CD14-positive monocyte (primary cell): ENCODE measurements at regions not wholly inside any gene's neighbourhood (a gene's known extent, or its start where the extent isn't known, plus 50 kb on each side); places are given as distances from the start of the nearest gene placed in this dataset.
A peak's percentile ranks its signal among the peaks of the same experiment; 100 is the strongest.

Experiments
- DNase-seq, 3 donors: peaks; one replicate each; pipeline ENCODE4 v3.0.0-alpha.2; 2011 to 2022
- H2AFZ ChIP-seq: 2 replicates; pipeline ENCODE4 v1.6.0; 2012; ENCODE audit warnings: mild to moderate bottlenecking, low read depth, low read length, inconsistent platforms; ENCODE audit not compliant: insufficient read depth, poor library complexity, severe bottlenecking
- H3K27ac ChIP-seq, 2 donors: 1 replicate in 1 of 2; 2 replicates in 1 of 2; pipeline ENCODE4 v1.5.1; 2012 to 2013; ENCODE audit warnings: low read length in 2 of 2, control low read depth in 1 of 2, inconsistent platforms in 1 of 2, low read depth in 1 of 2, mild to moderate bottlenecking in 1 of 2
- H3K27me3 ChIP-seq, 2 donors: one replicate each; pipeline versions ENCODE4 v1.6.0 to v1.6.1; 2011 to 2013; ENCODE audit warnings: low read length in 2 of 2; ENCODE audit not compliant: control insufficient read depth in 2 of 2, insufficient read depth in 2 of 2
- H3K36me3 ChIP-seq, 2 donors: replicated peaks in 1 of 2; 1 replicate in 1 of 2; 2 replicates in 1 of 2; pipeline versions ENCODE4 v1.5.1 to v1.6.1; 2012 to 2013; ENCODE audit warnings: low read length in 2 of 2, control low read depth in 1 of 2, inconsistent platforms in 1 of 2, mild to moderate bottlenecking in 1 of 2; ENCODE audit not compliant: insufficient read depth in 2 of 2, control insufficient read depth in 1 of 2
- H3K4me1 ChIP-seq, 2 donors: 1 replicate in 1 of 2; 2 replicates in 1 of 2; pipeline versions ENCODE4 v1.5.1 to v1.6.1; 2012 to 2013; ENCODE audit warnings: low read length in 2 of 2, control low read depth in 1 of 2, inconsistent platforms in 1 of 2, mild to moderate bottlenecking in 1 of 2, moderate library complexity in 1 of 2; ENCODE audit not compliant: insufficient read depth in 2 of 2, control insufficient read depth in 1 of 2
- H3K4me2 ChIP-seq: replicated peaks from 2 replicates; pipeline ENCODE3; 2012; ENCODE audit warnings: low read length, moderate library complexity, mild to moderate bottlenecking; ENCODE audit not compliant: poor library complexity, severe bottlenecking; ENCODE audit errors: extremely low read depth
- H3K4me3 ChIP-seq, 3 experiments: fragments of 200-600 bp in 1 of 3; sonication (generic) in 1 of 3; replicated peaks in 1 of 3; 1 replicate in 2 of 3; 2 replicates in 1 of 3; pipeline ENCODE4 v1.5.1; 2011 to 2013; ENCODE audit warnings: low read length in 3 of 3, mild to moderate bottlenecking in 3 of 3, control low read depth in 2 of 3, low read depth in 2 of 3, inconsistent platforms in 1 of 3, moderate library complexity in 1 of 3
- H3K79me2 ChIP-seq: 2 replicates; pipeline ENCODE4 v1.6.0; 2012; ENCODE audit warnings: mild to moderate bottlenecking, control low read depth, inconsistent platforms, low read length, moderate library complexity; ENCODE audit not compliant: insufficient read depth
- H3K9ac ChIP-seq: 2 replicates; pipeline ENCODE4 v1.6.0; 2017; ENCODE audit warnings: low read length, mild to moderate bottlenecking; ENCODE audit not compliant: insufficient read depth, poor library complexity, severe bottlenecking
- H3K9me3 ChIP-seq, 2 donors: replicated peaks in 1 of 2; 1 replicate in 1 of 2; 2 replicates in 1 of 2; pipeline versions ENCODE4 v1.5.1 to v1.6.1; 2012 to 2013; ENCODE audit warnings: low read length in 2 of 2, control low read depth in 1 of 2; ENCODE audit not compliant: control insufficient read depth in 1 of 2, insufficient read depth in 1 of 2
- H4K20me1 ChIP-seq: 2 replicates; pipeline ENCODE4 v1.6.0; 2012; ENCODE audit warnings: mild to moderate bottlenecking, low read length, control low read depth, moderate library complexity; ENCODE audit not compliant: insufficient read depth
- H3K27ac Mint-ChIP-seq, 7 donors: one replicate each; pipeline ENCODE4 v1.8.0; 2020; ENCODE audit warnings: mild to moderate bottlenecking in 7 of 7, mixed read lengths in 7 of 7, moderate library complexity in 6 of 7, inconsistent platforms in 2 of 7
- H3K27me3 Mint-ChIP-seq, 3 donors: one replicate each; pipeline ENCODE4 v1.8.0; 2021 to 2022; ENCODE audit warnings: low read depth in 3 of 3, mild to moderate bottlenecking in 3 of 3, mixed read lengths in 3 of 3, moderate library complexity in 3 of 3, inconsistent platforms in 1 of 3
- H3K36me3 Mint-ChIP-seq, 2 donors: one replicate each; pipeline ENCODE4 v1.8.0; 2020; ENCODE audit warnings: mixed read lengths in 2 of 2, inconsistent platforms in 1 of 2, mild to moderate bottlenecking in 1 of 2
- H3K4me1 Mint-ChIP-seq: one replicate; pipeline ENCODE4 v1.8.0; 2020; ENCODE audit warnings: mild to moderate bottlenecking, mixed read lengths
- H3K4me3 Mint-ChIP-seq, 2 donors: one replicate each; pipeline ENCODE4 v1.8.0; 2020; ENCODE audit warnings: mild to moderate bottlenecking in 2 of 2, mixed read lengths in 2 of 2, moderate library complexity in 1 of 2
- H3K9me3 Mint-ChIP-seq, 7 donors: one replicate each; pipeline ENCODE4 v1.8.0; 2020 to 2022; ENCODE audit warnings: mixed read lengths in 7 of 7, mild to moderate bottlenecking in 6 of 7, moderate library complexity in 6 of 7, inconsistent platforms in 2 of 7
- WGBS: methylation state at CpG from one replicate; pipeline ENCODE4 v1.1.5; 2013; ENCODE audit warnings: missing lambda C conversion rate; ENCODE audit not compliant: insufficient coverage; 5-methylcytosine and 5-hydroxymethylcytosine counted together
- intact Hi-C, 2 donors: fragments of 100-400 bp; cut with micrococcal nuclease; formaldehyde crosslinking; loops; one replicate each; pipeline versions ENCODE4 v1.15.0 to v1.15.1; 2023
- TF ChIP-seq, protein P1 (sequence below): fragments of 200-600 bp; IDR thresholded peaks from one replicate; pipeline ENCODE4 v1.8.0; 2022; ENCODE audit warnings: antibody characterized with exemption, mild to moderate bottlenecking

DNA sequence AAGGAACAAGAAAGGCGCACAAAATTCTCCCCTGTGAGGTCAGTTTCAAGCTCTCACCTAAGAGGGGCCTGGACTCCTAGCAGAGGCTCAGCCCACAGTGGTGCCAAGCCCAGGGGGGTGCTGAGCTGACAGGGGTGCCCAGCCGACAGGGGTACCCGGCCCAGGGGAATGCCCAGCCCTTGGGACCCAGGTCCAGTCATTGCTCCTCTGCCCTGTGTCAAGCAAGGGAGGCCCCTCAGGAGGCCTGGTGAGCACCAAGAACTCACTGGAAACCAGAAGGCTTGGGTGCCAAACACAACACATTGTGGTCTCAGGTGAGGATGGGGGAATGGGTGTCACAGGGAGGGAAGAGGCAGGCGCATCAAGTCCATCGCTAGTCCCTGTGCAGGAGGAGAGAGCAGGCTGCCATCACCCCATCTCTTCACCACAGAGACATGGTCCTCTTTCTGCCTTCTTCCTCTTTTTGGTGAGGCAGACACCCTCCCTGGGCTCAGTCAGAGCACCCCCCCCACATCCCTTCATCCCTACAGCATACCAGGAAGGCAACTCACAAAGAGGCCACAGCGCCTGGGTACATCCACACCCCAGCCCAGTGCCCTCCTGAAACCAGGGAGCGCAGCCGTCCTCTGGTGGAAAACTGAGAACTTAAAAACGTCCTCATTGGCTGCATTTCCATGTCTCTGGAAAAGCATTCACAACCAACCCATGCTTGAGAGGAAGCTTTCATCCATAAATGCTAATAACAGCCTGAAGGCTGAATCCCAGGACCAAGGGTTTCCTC is 111.3 kb downstream of the BANF2 start:
- Histone ChIP-seq H4K20me1 (no peaks in the 10 kb centered on the region), H2AFZ (no peak overlapping the region), H3K27ac (no peak overlapping the region), H3K36me3 (no peaks in the 10 kb centered on the region), H3K9me3 (no peaks in the 10 kb centered on the region), H3K79me2 (no peaks in the 10 kb centered on the region), H3K27me3 (no peaks in the 10 kb centered on the region), H3K9ac (no peak overlapping the region), H3K4me3 (no peak overlapping the region), H3K4me1 (no peaks in the 10 kb centered on the region), H3K4me2 (no peak overlapping the region)
- no peak for DNase-seq
- Mint-ChIP-seq H3K36me3 (no peaks in the 10 kb centered on the region), H3K27me3 (peaks cover 0 to 3% (median under 1%) of the 10 kb centered on the region in 3 donors), H3K27ac (peak overlapping the region in 1 of 7 donors; percentile 33), H3K9me3 (no peaks in the 10 kb centered on the region), H3K4me3 (no peak overlapping the region), H3K4me1 (no peaks in the 10 kb centered on the region)
- intact Hi-C loops = no loop called here
- TF ChIP-seq, protein P1, sequence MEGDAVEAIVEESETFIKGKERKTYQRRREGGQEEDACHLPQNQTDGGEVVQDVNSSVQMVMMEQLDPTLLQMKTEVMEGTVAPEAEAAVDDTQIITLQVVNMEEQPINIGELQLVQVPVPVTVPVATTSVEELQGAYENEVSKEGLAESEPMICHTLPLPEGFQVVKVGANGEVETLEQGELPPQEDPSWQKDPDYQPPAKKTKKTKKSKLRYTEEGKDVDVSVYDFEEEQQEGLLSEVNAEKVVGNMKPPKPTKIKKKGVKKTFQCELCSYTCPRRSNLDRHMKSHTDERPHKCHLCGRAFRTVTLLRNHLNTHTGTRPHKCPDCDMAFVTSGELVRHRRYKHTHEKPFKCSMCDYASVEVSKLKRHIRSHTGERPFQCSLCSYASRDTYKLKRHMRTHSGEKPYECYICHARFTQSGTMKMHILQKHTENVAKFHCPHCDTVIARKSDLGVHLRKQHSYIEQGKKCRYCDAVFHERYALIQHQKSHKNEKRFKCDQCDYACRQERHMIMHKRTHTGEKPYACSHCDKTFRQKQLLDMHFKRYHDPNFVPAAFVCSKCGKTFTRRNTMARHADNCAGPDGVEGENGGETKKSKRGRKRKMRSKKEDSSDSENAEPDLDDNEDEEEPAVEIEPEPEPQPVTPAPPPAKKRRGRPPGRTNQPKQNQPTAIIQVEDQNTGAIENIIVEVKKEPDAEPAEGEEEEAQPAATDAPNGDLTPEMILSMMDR = no peak
- WGBS = 91% methylated on average over 7 of the region's 9 CpGs

GRCh38 chr20:17810062-17810631 is 110.4 kb downstream of the BANF2 start:
- H3K9me3 Mint-ChIP-seq = no peaks in the 10 kb centered on the region
- H3K36me3 Mint-ChIP-seq = no peaks in the 10 kb centered on the region
- H3K27ac ChIP-seq = no peak overlapping the region
- H3K27me3 Mint-ChIP-seq = peaks cover 0 to 3% (median under 1%) of the 10 kb centered on the region in 3 donors
- no peak overlapping the region for H3K9ac ChIP-seq
- DNase-seq = no peak
- WGBS = 100% methylated on average over 1 of the region's 4 CpGs
- no peaks in the 10 kb centered on the region for H3K27me3 ChIP-seq
- TF ChIP-seq, protein P1 = no peak
- H2AFZ ChIP-seq = no peak overlapping the region
- H3K4me1 Mint-ChIP-seq = no peaks in the 10 kb centered on the region
- intact Hi-C loops = no loop called here
- no peak overlapping the region for H3K27ac Mint-ChIP-seq
- H3K4me3 Mint-ChIP-seq = no peak overlapping the region
- H3K4me3 ChIP-seq = no peak overlapping the region
- H4K20me1 ChIP-seq = no peaks in the 10 kb centered on the region
- no peaks in the 10 kb centered on the region for H3K4me1 ChIP-seq
- H3K79me2 ChIP-seq = no peaks in the 10 kb centered on the region
- H3K36me3 ChIP-seq = no peaks in the 10 kb centered on the region
- no peak overlapping the region for H3K4me2 ChIP-seq
- H3K9me3 ChIP-seq = no peaks in the 10 kb centered on the region
